Hippocampal formation (tissue), 2 donors: ENCODE measurements at regions not wholly inside any gene's neighbourhood (a gene's known extent, or its start where the extent isn't known, plus 50 kb on each side); places are given as distances from the start of the nearest gene placed in this dataset.
"Not testable (repeated sequence)": the region's sequence is repeated elsewhere in the genome, so short reads cannot be mapped to it uniquely, and the experiment has no call there.

ENCODE experiments used
- DNase-seq, 2 donors: peaks; one replicate each; lab custom pipeline; 2025; lab: John Stamatoyannopoulos, UW

DNA sequence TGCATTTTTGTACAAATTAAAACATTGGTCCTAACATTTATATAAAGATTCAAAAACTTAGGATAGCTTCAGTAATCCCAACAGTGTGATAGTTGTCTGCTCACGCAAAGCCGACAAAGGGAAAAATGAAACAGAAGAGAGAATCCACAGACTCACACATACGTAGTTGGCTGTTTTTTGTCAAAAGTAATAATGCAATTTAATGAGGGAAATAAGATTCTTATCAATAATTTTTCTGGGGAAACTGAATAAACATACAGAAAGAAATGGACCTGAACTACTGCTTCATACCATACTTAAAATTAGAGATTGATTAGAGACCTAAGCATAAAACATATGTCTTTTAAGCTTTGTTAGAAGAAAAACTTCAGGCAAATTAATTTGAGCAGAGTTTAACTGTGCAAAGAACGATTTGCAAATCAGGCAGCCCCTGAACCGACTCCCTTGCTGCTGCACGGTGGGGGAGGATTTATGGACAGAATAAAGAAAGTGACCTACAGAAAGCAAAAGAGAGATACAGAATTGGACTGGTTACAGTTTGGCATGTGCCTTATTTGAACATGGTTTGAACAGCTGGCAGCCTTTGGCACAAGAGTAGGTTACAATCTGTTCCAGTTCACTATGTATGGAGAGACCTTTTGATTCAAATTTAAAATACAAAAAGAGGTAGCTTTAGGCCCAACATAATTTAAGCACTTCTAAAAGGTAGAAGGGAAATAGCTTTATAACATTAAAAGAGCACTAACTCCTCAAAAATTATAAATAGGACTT, 64.9 kb upstream of the CTSV start:
- DNase-seq: not testable (repeated sequence)

DNA sequence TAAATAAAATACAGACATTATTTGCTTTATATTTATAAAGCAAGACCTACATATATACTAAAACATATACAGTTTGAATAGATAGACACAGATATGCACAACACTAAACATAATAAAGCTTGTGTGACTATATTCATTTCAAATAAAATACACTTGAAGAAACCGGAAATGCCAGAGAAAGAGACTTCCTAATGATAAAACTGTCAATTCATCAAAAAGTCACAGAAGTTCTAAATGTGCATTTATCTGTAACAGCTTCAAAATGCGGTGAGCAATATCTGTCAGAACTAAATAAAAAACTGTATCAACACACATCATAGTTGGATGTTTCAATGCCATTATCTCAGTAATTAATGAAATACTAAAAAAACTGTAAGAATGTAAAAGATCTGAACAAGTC, 60.6 kb upstream of the CTSV start:
- DNase-seq: not testable (repeated sequence)

DNA sequence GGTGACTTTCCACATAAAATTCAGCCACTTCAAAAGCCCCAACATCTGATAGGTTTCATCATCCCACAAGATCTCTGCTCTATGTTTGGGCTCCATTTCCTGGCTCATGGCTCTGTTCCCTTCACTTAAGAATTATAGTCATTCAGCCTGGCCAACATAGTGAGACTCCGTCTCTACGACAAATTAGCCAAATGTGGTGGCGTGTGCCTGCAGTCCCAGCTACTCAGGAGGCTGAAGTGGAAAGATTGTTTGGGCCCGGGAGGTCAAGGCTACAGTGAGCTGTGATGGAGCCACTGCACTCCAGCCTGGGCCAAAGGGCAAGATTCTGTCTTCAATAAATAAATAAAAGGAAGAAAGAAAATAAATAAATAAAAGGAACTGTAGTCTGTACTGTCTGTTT, 57.9 kb upstream of the CTSV start:
- DNase-seq: no peak

DNA sequence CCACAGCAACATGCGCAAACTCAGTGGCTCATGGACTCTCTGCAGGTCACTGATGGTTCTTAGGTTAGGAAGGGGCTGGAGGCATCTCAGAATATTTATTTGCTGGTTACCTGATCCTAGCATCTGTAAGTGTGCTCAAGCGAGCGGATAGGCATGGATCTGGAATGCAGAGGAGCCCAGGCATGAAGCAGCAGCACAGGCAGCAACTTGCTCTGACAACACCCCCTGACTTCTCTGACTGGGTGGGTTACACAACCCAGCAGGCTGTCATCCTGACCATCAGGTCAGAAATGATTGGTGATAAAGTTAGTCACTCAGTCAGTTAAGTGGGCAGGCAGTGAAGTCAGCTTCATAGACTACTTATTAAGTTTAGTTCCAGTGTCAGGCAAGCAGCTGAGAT, 50.4 kb upstream of the CTSV start:
- not testable (repeated sequence) for DNase-seq
